D341Med (cell line): ENCODE measurements at regions not wholly inside any gene's neighbourhood (a gene's known extent, or its start where the extent isn't known, plus 50 kb on each side); places are given as distances from the start of the nearest gene placed in this dataset.
"Not testable (repeated sequence)": the region's sequence is repeated elsewhere in the genome, so short reads cannot be mapped to it uniquely, and the experiment has no call there.

Source experiments
- DNase-seq: peaks from one replicate; pipeline ENCODE4 v3.0.0; 2012; ENCODE audit warnings: low spot score

- DNase-seq: no peak
Measured at GRCh38 chr2:107108556-107108955, 222.6 kb upstream of the ST6GAL2 start.

- DNase-seq: no peak
Measured at GRCh38 chr2:107111623-107112022, 225.7 kb upstream of the ST6GAL2 start.

- no peak for DNase-seq
Measured at GRCh38 chr2:107112561-107112960, 226.6 kb upstream of the ST6GAL2 start.

- DNase-seq: no peak
Measured at GRCh38 chr2:107128381-107128780, 242.4 kb upstream of the ST6GAL2 start.

- no peak for DNase-seq
Measured at GRCh38 chr2:107132070-107132469, 246.1 kb upstream of the ST6GAL2 start.

- DNase-seq: no peak
Measured at GRCh38 chr2:107132746-107133145, 246.8 kb upstream of the ST6GAL2 start.

- no peak for DNase-seq
Measured at GRCh38 chr2:107133412-107133811, 247.4 kb upstream of the ST6GAL2 start.

- no peak for DNase-seq
Measured at GRCh38 chr2:107136733-107137132, 250.8 kb upstream of the ST6GAL2 start.

GRCh38 chr2:107137706-107138105, 251.7 kb upstream of the ST6GAL2 start:
- peak; percentile 41 for DNase-seq

- no peak for DNase-seq
Measured at GRCh38 chr2:107146181-107146580, 260.2 kb upstream of the ST6GAL2 start.

- DNase-seq: not testable (repeated sequence)
Measured at GRCh38 chr2:107146645-107147044, 260.7 kb upstream of the ST6GAL2 start.

GRCh38 chr2:107148055-107148454, 262.1 kb upstream of the ST6GAL2 start:
- DNase-seq: no peak

GRCh38 chr2:107148496-107148895, 262.5 kb upstream of the ST6GAL2 start:
- no peak for DNase-seq

GRCh38 chr2:107160640-107161239, 274.8 kb upstream of the ST6GAL2 start:
- DNase-seq: no peak

- DNase-seq: no peak
Measured at GRCh38 chr2:107168141-107168540, 282.2 kb upstream of the ST6GAL2 start.

GRCh38 chr2:107174171-107174570, 288.2 kb upstream of the ST6GAL2 start:
- no peak for DNase-seq

GRCh38 chr2:107182981-107183380, 297.0 kb upstream of the ST6GAL2 start:
- DNase-seq: no peak

- DNase-seq: no peak
Measured at GRCh38 chr2:107187870-107188269, 301.9 kb upstream of the ST6GAL2 start.

GRCh38 chr2:107195631-107196030, 309.7 kb upstream of the ST6GAL2 start:
- DNase-seq: no peak

GRCh38 chr2:107197594-107198294, 311.8 kb upstream of the ST6GAL2 start:
- no peak for DNase-seq

- DNase-seq: no peak
Measured at GRCh38 chr2:107202962-107203591, 317.1 kb upstream of the ST6GAL2 start.

GRCh38 chr2:107215401-107216350, 329.7 kb upstream of the ST6GAL2 start:
- DNase-seq: no peak
